ENCODE measurements at regions not wholly inside any gene's neighbourhood (a gene's known extent, or its start where the extent isn't known, plus 50 kb on each side); places are given as distances from the start of the nearest gene placed in this dataset.

DNA sequence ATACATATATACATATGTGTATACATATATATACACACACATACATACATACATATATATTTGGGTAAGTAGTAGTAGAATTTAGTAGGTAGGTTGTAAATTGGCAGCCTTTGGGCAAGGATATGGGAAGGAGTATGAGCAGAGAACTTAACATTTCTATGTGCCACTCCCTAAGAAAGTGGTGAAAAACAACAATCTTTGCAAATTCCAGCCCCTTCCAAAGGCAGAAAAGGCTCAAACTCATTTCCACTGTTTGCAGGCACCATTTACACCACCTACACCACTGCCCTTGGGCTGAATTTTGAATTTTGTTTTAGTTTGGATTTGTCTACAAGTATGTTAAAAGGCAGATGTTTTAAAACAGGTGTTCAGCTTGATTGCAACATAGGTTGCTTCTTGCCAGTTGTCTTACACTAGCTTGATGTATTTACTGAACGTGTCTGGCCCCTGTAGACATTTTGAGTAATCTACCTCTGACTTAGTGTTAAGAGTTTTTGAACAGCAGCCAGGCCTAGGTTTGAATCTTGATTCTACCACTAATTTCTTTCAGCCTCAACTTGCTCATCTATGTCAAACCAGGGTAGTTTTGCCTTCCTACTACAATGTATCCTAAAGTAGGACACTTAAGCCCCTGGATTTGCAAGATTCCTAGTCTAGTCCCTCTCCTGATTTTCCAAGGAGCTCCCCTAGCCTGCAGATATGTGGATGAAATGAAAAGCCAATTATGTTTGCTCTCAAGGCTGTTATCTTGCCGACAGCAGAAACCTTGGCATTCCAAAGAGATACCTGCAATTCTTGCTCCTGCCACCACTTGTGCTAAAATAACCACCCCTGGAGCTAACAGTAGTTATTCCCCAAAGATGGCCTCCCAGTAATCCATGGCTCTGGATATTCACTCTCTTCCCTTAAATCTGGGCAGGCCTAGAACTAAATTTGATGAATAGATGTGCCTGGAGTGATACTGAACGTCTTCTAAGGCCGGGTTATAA lies 156.2 kb upstream of the SLC44A1 start:
- no peak overlapping the region for H3K27ac ChIP-seq
- no peak for TF ChIP-seq FOXP2 (optimal IDR thresholded peaks at IDR 0.05; ENCODE audit: control extremely low read depth, extremely low read length, insufficient read depth)
- TF ChIP-seq POLR2AphosphoS5 (IDR thresholded peaks at IDR 0.05; ENCODE audit: borderline replicate concordance, low read depth, low read length), result no peak
- no peak for TF ChIP-seq EZH2 (IDR thresholded peaks at IDR 0.05)
- H3K36me3 ChIP-seq (ENCODE audit: insufficient read depth, low read length), result no peaks in the 10 kb centered on the region
- no peaks in the 10 kb centered on the region for H3K9me3 ChIP-seq (ENCODE audit: low read depth, low read length)
- DNase-seq (ENCODE audit: low read depth, low spot score), result no peak
- no peak overlapping the region for H3K4me3 ChIP-seq
- H3K9ac ChIP-seq (ENCODE audit: insufficient read length), result no peak overlapping the region

DNA sequence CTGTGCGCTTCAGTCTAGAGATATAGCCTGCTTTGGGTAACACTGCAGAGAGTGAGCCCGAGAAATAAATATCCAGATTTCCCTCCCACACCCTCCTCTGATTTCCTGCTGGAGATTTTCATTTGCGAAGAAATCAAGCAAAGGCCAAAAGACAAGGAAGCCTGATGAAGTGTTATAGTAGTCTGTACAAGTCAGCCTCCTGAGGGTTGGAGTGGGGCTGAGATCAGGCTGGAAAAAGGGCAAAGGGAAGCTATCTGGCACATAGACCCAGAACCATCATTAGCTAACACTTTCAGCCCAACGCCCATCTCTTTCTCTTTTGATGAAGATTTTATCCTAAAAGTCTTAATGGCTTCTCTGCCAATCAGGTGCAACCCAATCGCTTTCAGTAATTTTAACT lies 154.6 kb upstream of the SLC44A1 start:
- Histone ChIP-seq H3K4me3 (no peak overlapping the region), H3K9me3 (ENCODE audit: low read depth, low read length) (no peaks in the 10 kb centered on the region), H3K27ac (no peak overlapping the region), H3K36me3 (ENCODE audit: insufficient read depth, low read length) (no peaks in the 10 kb centered on the region), H3K9ac (ENCODE audit: insufficient read length) (no peak overlapping the region)
- TF ChIP-seq POLR2AphosphoS5 (IDR thresholded peaks at IDR 0.05; ENCODE audit: borderline replicate concordance, low read depth, low read length) (no peak), FOXP2 (optimal IDR thresholded peaks at IDR 0.05; ENCODE audit: control extremely low read depth, extremely low read length, insufficient read depth) (no peak)
- DNase-seq (ENCODE audit: low read depth, low spot score), result no peak

DNA sequence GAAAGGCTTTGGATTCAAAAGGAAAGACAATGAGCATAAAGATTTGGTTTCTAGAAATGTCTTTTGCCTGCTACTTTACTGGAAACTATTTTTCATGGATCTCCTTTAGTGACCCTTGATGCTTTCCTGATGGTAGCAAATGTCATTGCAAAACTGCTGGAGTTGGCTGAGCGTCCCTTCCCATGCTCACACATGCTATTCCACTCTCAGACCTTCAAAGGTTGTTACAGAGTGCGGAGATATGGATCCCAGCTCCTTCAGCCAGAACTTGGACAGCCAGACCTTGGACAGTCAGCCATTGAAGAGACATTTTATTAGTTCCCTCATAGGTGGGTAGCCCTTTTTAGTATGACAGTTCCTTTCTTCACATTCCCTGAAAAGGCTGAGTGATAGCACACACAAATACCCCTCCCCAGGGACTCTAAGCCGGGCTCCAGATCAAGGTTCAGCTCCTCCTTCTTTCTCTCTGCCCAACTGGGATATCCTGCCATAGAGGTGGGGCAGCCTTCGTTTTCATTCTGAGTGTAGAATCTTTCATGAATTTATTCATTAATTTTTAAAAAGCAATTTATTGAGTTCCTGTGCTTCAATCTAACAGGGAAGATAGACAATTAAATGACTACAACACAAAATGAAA lies 153.3 kb upstream of the SLC44A1 start:
- Histone ChIP-seq H3K36me3 (ENCODE audit: insufficient read depth, low read length) (no peaks in the 10 kb centered on the region), H3K4me3 (no peak overlapping the region), H3K9me3 (ENCODE audit: low read depth, low read length) (no peaks in the 10 kb centered on the region), H3K27ac (no peak overlapping the region), H3K9ac (ENCODE audit: insufficient read length) (no peak overlapping the region)
- DNase-seq (ENCODE audit: low read depth, low spot score), result no peak
- TF ChIP-seq FOXP2 (optimal IDR thresholded peaks at IDR 0.05; ENCODE audit: control extremely low read depth, extremely low read length, insufficient read depth) (no peak), EZH2 (IDR thresholded peaks at IDR 0.05) (no peak), POLR2AphosphoS5 (IDR thresholded peaks at IDR 0.05; ENCODE audit: borderline replicate concordance, low read depth, low read length) (no peak)

DNA sequence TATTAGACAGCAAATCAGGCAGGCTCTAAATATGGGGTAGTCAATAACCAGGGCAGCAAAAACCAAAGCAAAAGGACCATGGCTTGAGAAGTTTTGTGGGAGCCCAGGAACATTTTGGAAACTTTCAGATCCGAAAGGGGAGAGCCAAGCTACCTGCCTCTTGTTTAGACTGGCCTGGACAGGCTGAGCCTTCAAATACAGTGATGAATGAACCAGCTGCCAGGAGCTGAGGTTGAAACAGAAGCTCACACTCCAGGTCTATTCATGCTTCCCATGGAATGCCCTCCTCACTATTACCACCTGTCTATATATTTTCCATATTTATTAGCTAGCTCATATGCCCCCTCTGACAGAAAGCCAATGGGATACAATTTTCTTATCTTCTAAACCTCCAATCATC lies 150.8 kb upstream of the SLC44A1 start:
- Histone ChIP-seq H3K27ac (no peak overlapping the region), H3K9ac (ENCODE audit: insufficient read length) (no peak overlapping the region), H3K9me3 (ENCODE audit: low read depth, low read length) (no peaks in the 10 kb centered on the region), H3K4me3 (no peak overlapping the region), H3K36me3 (ENCODE audit: insufficient read depth, low read length) (no peaks in the 10 kb centered on the region)
- no peak for TF ChIP-seq EZH2 (IDR thresholded peaks at IDR 0.05)
- TF ChIP-seq POLR2AphosphoS5 (IDR thresholded peaks at IDR 0.05; ENCODE audit: borderline replicate concordance, low read depth, low read length), result no peak
- no peak for TF ChIP-seq FOXP2 (optimal IDR thresholded peaks at IDR 0.05; ENCODE audit: control extremely low read depth, extremely low read length, insufficient read depth)
- no peak for DNase-seq (ENCODE audit: low read depth, low spot score)

DNA sequence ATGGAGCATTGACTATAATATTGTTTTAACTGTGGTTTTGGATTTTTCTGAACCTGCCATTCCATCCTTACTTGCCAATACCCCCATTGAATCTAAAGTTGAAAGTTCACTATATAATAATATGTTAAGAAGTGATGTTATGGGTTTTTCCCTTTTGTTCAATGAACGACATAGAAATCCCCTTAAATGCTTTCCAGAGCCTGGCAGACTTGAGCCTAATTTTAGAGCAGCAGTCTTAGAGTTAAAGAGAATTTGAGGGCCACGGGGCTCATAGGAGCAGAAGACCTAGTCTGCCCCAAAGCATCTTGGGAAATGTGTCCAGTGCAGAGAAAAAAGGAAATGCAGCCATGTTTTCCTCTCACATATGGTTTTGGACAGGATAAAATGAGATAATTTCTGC lies 146.1 kb upstream of the SLC44A1 start:
- H3K9me3 ChIP-seq (ENCODE audit: low read depth, low read length), result no peaks in the 10 kb centered on the region
- H3K9ac ChIP-seq (ENCODE audit: insufficient read length), result no peak overlapping the region
- no peak for TF ChIP-seq EZH2 (IDR thresholded peaks at IDR 0.05)
- no peak for TF ChIP-seq FOXP2 (optimal IDR thresholded peaks at IDR 0.05; ENCODE audit: control extremely low read depth, extremely low read length, insufficient read depth)
- TF ChIP-seq POLR2AphosphoS5 (IDR thresholded peaks at IDR 0.05; ENCODE audit: borderline replicate concordance, low read depth, low read length), result no peak

DNA sequence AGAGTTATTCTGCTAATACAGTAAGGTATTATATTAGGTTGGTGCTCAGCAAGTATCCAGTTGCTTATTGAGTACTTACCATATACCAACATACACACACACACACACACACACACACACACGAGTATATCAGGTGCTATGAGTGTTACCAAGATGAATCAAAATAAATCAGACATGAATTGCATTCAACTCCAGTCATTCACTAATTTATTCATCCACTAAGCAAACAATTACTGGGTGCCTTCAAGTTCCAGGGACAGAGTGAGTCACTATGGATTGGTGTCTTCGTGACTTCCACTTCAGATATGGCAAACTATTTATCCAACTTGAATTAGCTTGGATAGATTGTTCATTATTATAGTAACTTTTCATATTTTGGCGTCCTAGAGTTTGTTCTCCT lies 140.7 kb upstream of the SLC44A1 start:
- TF ChIP-seq FOXP2 (optimal IDR thresholded peaks at IDR 0.05; ENCODE audit: control extremely low read depth, extremely low read length, insufficient read depth), result no peak
- TF ChIP-seq EZH2 (IDR thresholded peaks at IDR 0.05), result no peak
- TF ChIP-seq POLR2AphosphoS5 (IDR thresholded peaks at IDR 0.05; ENCODE audit: borderline replicate concordance, low read depth, low read length), result no peak

More for the DNA sequence above, 146.1 kb upstream of the SLC44A1 start:
- Histone ChIP-seq H3K27ac (no peak overlapping the region), H3K36me3 (ENCODE audit: insufficient read depth, low read length) (no peaks in the 10 kb centered on the region), H3K4me3 (no peak overlapping the region)
- no peak for DNase-seq (ENCODE audit: low read depth, low spot score)

DNA sequence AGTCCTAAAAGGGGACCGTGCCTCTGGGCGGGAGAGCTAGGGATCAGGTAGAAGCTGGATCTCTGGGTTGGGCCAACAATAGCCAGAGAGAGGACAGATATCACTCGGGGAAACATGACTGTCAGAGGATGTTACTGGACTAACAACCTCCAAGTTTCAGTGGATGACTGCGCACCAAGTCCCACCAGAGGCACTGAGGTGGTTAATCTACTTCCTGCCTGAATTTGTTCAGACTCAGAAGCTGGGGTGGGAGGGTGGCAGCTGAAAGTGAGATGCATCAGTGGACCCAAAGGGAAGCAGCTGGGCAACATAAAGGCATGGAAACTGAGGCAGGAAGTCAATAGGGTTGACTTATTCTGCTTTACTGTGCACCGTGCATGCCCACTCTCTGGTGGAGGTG lies 130.1 kb upstream of the SLC44A1 start:
- Histone ChIP-seq H3K9ac (ENCODE audit: insufficient read length) (no peak overlapping the region), H3K4me3 (no peak overlapping the region), H3K27ac (no peak overlapping the region), H3K36me3 (ENCODE audit: insufficient read depth, low read length) (no peaks in the 10 kb centered on the region), H3K9me3 (ENCODE audit: low read depth, low read length) (no peaks in the 10 kb centered on the region)
- DNase-seq (ENCODE audit: low read depth, low spot score), result no peak
- TF ChIP-seq EZH2 (IDR thresholded peaks at IDR 0.05) (no peak), FOXP2 (optimal IDR thresholded peaks at IDR 0.05; ENCODE audit: control extremely low read depth, extremely low read length, insufficient read depth) (no peak), POLR2AphosphoS5 (IDR thresholded peaks at IDR 0.05; ENCODE audit: borderline replicate concordance, low read depth, low read length) (no peak)

More for the DNA sequence above, 140.7 kb upstream of the SLC44A1 start:
- no peak for DNase-seq (ENCODE audit: low read depth, low spot score)
- Histone ChIP-seq H3K36me3 (ENCODE audit: insufficient read depth, low read length) (no peaks in the 10 kb centered on the region), H3K9me3 (ENCODE audit: low read depth, low read length) (no peaks in the 10 kb centered on the region), H3K27ac (no peak overlapping the region), H3K9ac (ENCODE audit: insufficient read length) (no peak overlapping the region), H3K4me3 (no peak overlapping the region)

DNA sequence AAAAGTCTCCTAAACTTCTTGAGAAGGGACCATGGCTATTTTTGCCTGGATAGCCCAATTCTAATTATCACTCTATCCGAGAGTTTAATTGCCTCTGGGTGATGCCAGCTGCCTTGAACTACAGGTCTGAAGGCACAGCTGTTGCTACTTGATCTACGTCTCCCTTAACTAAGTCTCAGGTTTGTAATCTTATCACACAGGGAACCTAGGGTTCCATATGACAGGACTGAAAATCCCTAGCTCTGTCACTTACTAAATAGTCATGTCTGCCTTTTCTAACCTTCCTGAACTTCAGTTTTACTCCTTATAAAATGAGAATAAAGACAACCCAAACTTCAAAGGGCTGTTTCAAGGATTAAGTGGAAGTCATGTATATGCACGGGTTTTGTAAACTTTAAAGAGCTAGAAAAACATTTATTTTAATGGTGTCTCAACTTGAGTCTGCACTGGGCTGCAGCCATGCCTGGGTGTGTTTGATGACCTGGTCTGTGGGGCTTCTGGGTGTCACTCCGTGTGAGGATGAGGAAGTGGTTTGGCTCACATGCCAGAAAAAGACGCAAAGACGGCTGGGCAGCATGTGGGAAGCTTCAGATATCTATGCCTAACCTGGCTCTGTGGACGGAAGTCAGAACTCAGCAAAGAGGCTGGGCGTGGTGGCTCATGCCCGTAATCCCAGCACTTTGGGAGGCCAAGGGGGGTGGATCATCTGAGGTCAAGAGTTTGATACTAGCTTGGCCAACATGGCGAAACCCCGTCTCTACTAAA lies 129.3 kb upstream of the SLC44A1 start:
- H3K36me3 ChIP-seq (ENCODE audit: insufficient read depth, low read length), result no peaks in the 10 kb centered on the region
- no peaks in the 10 kb centered on the region for H3K9me3 ChIP-seq (ENCODE audit: low read depth, low read length)
- no peak overlapping the region for H3K9ac ChIP-seq (ENCODE audit: insufficient read length)
- no peak for TF ChIP-seq POLR2AphosphoS5 (IDR thresholded peaks at IDR 0.05; ENCODE audit: borderline replicate concordance, low read depth, low read length)
- no peak for TF ChIP-seq FOXP2 (optimal IDR thresholded peaks at IDR 0.05; ENCODE audit: control extremely low read depth, extremely low read length, insufficient read depth)
- TF ChIP-seq EZH2 (IDR thresholded peaks at IDR 0.05), result no peak
- no peak overlapping the region for H3K27ac ChIP-seq
- DNase-seq (ENCODE audit: low read depth, low spot score), result no peak
- no peak overlapping the region for H3K4me3 ChIP-seq

Data from SK-N-MC (cell line).